Activated CD4-positive, alpha-beta memory T cell treated with anti-CD3 and anti-CD28 coated beads, Interleukin-2, amount 10 ng/mL, durations not matched to agents 7 days and 5 days (primary cell): ENCODE measurements at regions not wholly inside any gene's neighbourhood (a gene's known extent, or its start where the extent isn't known, plus 50 kb on each side); places are given as distances from the start of the nearest gene placed in this dataset.

Experiments
- CTCF ChIA-PET: fragments of 350-600 bp; sonication (Branson Sonifier 250); formaldehyde crosslinking; loops from one replicate; lab custom pipeline; 2021; ENCODE audit warnings: antibody characterized with exemption, inconsistent platforms; lab: Charles Lee
- POLR2A ChIA-PET: fragments of 350-600 bp; sonication (Branson Sonifier 250); formaldehyde crosslinking; loops from one replicate; lab custom pipeline; 2021; ENCODE audit warnings: antibody characterized with exemption; lab: Charles Lee
- DNase-seq: peaks from one replicate; pipeline ENCODE4 v3.0.0-alpha.2; 2020
- H3K27ac Mint-ChIP-seq: one replicate; pipeline ENCODE4 v1.8.0; 2021; ENCODE audit warnings: mild to moderate bottlenecking, mixed read lengths
- H3K27me3 Mint-ChIP-seq: one replicate; pipeline ENCODE4 v1.8.0; 2021; ENCODE audit warnings: mixed read lengths
- H3K36me3 Mint-ChIP-seq: one replicate; pipeline ENCODE4 v1.8.0; 2021; ENCODE audit warnings: low read depth, mixed read lengths
- H3K4me1 Mint-ChIP-seq: one replicate; pipeline ENCODE4 v1.8.0; 2021; ENCODE audit warnings: mixed read lengths
- H3K4me3 Mint-ChIP-seq: one replicate; pipeline ENCODE4 v1.8.0; 2021; ENCODE audit warnings: mild to moderate bottlenecking, mixed read lengths
- H3K9me3 Mint-ChIP-seq: one replicate; pipeline ENCODE4 v1.8.0; 2021; ENCODE audit warnings: mixed read lengths

DNA sequence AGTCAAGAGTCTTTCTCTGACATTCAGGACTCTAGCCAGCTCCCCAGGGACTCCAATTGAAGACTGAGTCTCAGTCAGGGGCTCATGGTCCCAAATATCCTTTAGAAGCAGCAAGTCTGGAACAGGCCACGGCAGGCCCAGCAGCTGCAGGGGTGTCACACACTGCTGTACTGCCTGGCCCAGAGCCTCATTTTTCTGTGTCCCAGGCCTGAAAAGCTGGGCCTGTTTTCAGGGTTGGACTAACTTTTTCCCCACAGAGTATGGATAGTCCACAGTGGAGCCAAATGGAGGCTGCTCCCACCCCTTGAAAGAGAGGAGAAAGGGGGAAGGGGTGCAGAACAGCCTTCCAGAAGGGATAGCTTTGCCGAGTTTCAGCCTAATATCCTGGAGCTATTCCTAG is 146.8 kb upstream of the NALF2 start:
- Mint-ChIP-seq H3K36me3 (no peaks in the 10 kb centered on the region), H3K27me3 (no peaks in the 10 kb centered on the region), H3K9me3 (peaks cover 6% of the 10 kb centered on the region), H3K27ac (no peak overlapping the region), H3K4me3 (no peak overlapping the region), H3K4me1 (no peaks in the 10 kb centered on the region)
- ChIA-PET POLR2A (no interaction called here), CTCF (no interaction called here)
- no peak for DNase-seq

DNA sequence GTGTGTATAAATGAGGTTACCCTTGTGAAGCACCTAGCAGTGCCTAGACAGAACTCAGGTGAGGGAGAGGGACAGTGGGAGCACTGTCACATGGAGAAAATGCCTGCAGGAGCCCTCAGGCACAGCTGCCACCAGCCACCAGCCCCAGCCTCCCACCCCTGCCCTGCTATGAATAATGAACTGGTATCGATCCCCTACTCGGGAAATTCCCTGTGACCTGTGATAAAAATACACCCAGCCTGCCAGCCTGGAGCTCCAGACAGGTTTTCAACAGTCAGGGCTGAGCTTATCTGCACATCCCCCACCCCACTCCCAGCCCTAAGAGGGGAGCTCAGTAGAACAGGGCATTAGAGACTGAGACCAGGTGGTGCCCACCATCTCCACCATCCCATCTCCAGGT is 159.6 kb upstream of the PJA1 start:
- DNase-seq: no peak
- H3K27ac Mint-ChIP-seq: no peak overlapping the region
- ChIA-PET CTCF (no interaction called here), POLR2A (no interaction called here)
- no peaks in the 10 kb centered on the region for H3K36me3 Mint-ChIP-seq
- H3K4me3 Mint-ChIP-seq: no peak overlapping the region
- H3K27me3 Mint-ChIP-seq: peaks cover 2% of the 10 kb centered on the region
- H3K4me1 Mint-ChIP-seq: no peaks in the 10 kb centered on the region
- no peaks in the 10 kb centered on the region for H3K9me3 Mint-ChIP-seq

DNA sequence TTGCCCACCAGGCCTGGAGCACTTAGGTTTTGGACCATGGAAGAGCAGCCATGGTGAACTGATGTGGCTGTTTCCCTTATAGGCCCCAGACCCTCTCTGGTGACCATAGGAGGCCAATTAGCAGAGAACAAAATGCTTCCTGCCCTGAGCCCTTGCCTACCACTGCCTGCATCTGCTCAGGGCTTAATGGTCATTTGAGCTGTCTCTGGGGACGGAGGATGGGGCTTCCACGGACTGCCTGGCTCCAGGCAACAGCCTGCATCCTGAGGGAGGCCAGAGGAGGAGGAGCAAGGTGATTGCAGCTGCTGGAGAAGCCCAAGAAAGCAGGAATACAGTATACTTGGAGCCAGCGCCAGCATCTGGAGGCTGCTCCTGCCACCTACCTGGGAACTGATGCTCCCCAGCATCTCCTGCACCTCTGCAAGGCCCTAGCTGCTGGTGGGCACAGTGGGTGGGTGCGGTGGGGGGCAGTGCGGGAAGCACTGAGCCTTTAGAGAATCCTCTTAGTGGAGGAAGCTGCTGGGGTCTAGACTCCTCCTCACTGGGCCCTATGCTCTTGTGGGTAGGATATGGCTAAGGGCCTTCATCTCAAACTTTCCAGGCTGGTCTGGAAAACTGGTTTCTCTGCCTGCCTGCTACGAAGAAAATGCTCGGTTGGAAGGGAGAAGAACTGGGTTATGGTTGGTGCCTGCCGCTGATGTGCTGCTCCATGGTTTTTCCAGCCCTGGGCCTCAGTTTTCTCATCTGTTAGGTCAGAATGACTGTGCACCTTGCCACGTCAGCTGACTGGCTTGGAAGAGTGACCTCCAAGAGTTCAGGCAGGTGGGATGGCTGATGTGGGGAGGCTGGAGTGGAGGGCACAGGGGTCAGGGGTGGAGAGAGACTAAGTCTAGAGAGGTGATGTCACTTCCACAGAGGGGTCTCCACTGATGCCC is 158.8 kb upstream of the PJA1 start:
- POLR2A ChIA-PET: no interaction called here
- CTCF ChIA-PET: no interaction called here
- DNase-seq: no peak
- Mint-ChIP-seq H3K36me3 (no peaks in the 10 kb centered on the region), H3K4me1 (no peaks in the 10 kb centered on the region), H3K27me3 (peaks cover 2% of the 10 kb centered on the region), H3K4me3 (no peak overlapping the region), H3K9me3 (no peaks in the 10 kb centered on the region), H3K27ac (no peak overlapping the region)

DNA sequence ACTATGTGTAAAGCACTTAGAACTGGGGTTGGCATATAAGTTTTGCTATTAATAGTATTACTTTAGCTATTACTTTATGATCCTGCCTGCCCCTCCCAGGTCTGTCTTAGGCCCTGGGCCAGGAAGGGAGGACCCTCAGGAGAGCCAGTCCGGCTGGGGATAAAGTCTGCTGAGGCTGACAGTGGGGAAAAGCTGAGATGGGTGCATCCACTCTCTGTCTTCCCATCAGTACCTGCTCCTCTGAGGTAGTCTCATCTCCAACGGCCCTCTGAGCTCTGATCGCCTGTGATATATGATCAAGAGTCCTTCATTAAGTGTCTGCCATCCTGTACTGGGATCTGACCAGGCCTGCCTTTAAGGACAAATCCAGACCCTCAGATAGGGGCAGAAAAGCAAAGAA is 156.5 kb upstream of the PJA1 start:
- Mint-ChIP-seq H3K27me3 (peaks cover 2% of the 10 kb centered on the region), H3K4me1 (no peaks in the 10 kb centered on the region), H3K27ac (no peak overlapping the region), H3K36me3 (no peaks in the 10 kb centered on the region), H3K9me3 (no peaks in the 10 kb centered on the region), H3K4me3 (no peak overlapping the region)
- ChIA-PET CTCF (no interaction called here), POLR2A (no interaction called here)
- DNase-seq: no peak

DNA sequence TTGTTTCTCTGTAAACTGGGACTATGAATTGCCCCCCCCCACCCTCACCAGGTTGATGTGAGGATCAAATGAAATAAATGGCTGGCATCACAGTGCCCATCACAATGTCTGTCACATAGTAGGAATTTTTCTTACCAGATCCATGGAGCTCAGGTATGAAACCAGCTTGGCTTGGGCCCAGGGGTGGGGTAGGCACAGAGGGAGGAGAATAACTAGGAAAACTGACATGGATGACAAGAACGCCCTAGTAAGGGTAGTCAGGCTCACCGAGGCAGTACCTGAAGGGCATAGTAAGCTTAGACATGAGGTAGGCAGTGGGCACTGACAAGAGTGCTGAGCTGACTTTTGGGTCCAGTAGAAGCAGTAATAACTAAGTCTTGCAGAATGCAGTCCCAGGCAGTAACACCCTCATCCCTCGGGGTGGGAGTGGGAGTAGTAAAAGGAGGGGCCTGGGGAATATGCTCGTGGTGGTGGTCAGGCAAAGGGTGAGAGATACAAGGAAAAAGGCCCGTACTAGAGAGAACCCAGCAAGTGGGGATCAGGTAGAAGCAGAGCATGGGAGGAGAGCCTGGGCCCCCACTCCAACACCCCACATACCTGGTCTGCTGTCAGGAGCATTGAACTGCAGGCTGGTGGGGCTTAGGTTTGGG is 155.9 kb upstream of the PJA1 start:
- POLR2A ChIA-PET: no interaction called here
- no peak for DNase-seq
- H3K27ac Mint-ChIP-seq: no peak overlapping the region
- no peaks in the 10 kb centered on the region for H3K9me3 Mint-ChIP-seq
- no peaks in the 10 kb centered on the region for H3K4me1 Mint-ChIP-seq
- no peak overlapping the region for H3K4me3 Mint-ChIP-seq
- H3K36me3 Mint-ChIP-seq: no peaks in the 10 kb centered on the region
- CTCF ChIA-PET: interaction anchor here (0.8 kb wide), 1 partner anchor 270 kb away, joined by 3 read pairs; no protein-coding TSS in a partner anchor
- peaks cover 2% of the 10 kb centered on the region for H3K27me3 Mint-ChIP-seq

DNA sequence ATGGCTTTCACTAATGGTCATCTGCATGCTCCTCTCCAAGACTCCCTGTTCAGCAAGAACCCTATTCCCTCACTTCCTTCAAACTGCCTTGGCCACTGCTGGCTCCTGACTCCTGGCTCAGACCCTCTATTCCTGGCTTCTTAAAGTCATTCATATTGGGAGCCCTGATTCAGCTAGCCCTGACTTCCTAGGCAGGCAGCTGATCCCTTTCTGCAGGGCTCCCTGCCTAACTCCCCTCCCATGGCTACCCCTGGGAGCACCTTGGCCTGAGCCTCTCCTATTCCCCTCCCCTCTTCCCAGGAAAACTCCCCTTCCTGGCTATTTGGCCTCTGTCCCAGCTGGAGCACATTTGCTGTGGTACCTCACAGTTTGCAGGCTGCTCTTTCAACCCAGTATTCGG is 154.9 kb upstream of the PJA1 start:
- H3K4me3 Mint-ChIP-seq: no peak overlapping the region
- no peak overlapping the region for H3K27ac Mint-ChIP-seq
- no peak for DNase-seq
- H3K27me3 Mint-ChIP-seq: no peaks in the 10 kb centered on the region
- ChIA-PET POLR2A (no interaction called here), CTCF (interaction anchor here (0.8 kb wide), 1 partner anchor 269 kb away, joined by 3 read pairs; no protein-coding TSS in a partner anchor)
- H3K4me1 Mint-ChIP-seq: no peaks in the 10 kb centered on the region
- no peaks in the 10 kb centered on the region for H3K36me3 Mint-ChIP-seq
- no peaks in the 10 kb centered on the region for H3K9me3 Mint-ChIP-seq

DNA sequence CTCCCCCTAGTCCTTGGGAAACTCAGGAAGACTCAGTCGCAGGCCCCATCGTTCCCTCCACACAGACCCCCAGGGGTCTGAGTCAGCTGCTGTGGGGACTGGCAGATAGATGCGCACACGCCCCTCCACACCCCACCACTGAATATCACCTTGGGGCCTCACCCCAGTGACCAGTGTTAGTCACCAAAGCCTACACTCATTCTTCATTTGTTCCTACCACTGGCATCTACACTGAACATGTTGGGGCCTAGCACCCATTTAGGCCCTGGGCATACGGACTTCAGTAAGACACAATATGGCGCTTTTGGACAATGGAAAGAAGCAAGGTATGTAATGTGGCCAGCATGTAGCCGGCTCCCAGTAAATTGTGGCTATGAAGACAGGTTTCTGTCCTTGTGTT is 154.1 kb upstream of the PJA1 start:
- no peaks in the 10 kb centered on the region for H3K9me3 Mint-ChIP-seq
- no peak overlapping the region for H3K4me3 Mint-ChIP-seq
- no peak overlapping the region for H3K27ac Mint-ChIP-seq
- no peaks in the 10 kb centered on the region for H3K27me3 Mint-ChIP-seq
- no peak for DNase-seq
- H3K36me3 Mint-ChIP-seq: no peaks in the 10 kb centered on the region
- ChIA-PET POLR2A (no interaction called here), CTCF (no interaction called here)
- H3K4me1 Mint-ChIP-seq: no peaks in the 10 kb centered on the region

DNA sequence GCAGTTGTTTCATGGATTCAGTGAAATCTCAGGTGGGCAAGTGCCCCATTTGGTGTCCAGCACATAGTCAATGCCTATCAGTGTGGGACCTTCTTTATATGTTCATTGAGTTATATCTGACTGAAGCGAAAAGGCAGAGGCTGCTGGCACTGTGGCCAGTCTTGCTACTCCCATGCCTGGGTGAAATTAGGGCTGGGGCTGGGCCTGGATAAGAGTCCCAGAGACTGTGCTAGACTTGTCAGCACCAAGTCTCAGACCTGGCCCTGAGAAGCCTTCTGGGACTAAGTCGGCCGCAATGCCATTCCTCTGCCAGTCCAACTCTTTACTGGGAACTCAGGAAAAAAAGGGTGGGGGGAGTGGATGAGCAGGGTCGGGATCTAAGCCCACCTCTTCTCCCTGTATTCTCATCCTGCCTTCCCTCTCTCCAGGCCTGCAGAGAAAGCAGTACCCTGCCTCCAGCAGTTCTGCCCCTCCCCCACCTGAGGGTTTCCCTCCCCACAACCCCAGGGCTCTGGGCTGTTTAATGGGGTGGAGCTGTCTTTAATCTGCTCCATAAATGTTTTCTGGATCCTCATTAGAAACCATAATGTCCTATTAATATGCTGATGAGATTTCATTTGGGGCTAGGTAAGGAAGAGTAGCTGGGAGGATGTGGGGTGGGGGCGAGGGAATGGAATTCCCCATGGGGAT is 153.5 kb upstream of the PJA1 start:
- Mint-ChIP-seq H3K36me3 (no peaks in the 10 kb centered on the region), H3K4me3 (no peak overlapping the region), H3K9me3 (no peaks in the 10 kb centered on the region), H3K27me3 (no peaks in the 10 kb centered on the region), H3K4me1 (no peaks in the 10 kb centered on the region), H3K27ac (no peak overlapping the region)
- CTCF ChIA-PET: no interaction called here
- no peak for DNase-seq
- POLR2A ChIA-PET: no interaction called here

DNA sequence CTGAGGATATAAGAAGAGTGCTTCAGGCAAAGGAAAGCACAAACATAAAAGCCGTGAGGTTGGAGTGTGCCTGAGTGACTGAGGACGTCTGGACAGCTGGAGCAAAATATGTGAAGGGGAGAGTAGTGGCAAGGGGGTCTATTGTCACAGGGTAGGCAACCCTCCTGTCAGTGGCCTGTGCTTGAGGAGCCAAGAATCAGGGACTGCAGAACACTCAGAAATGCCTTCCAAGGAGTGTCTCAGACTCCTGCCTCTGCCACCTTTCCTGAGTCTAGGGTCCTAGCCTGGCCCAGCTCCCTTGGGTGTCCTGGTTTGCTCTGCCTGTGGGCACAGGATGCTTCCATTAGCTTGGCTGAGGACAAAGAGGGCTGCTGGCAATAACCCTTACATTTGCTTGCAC is 152.5 kb upstream of the PJA1 start:
- no peak for DNase-seq
- no peaks in the 10 kb centered on the region for H3K4me1 Mint-ChIP-seq
- ChIA-PET POLR2A (no interaction called here), CTCF (no interaction called here)
- H3K27me3 Mint-ChIP-seq: no peaks in the 10 kb centered on the region
- H3K27ac Mint-ChIP-seq: no peak overlapping the region
- H3K36me3 Mint-ChIP-seq: no peaks in the 10 kb centered on the region
- no peak overlapping the region for H3K4me3 Mint-ChIP-seq
- no peaks in the 10 kb centered on the region for H3K9me3 Mint-ChIP-seq

DNA sequence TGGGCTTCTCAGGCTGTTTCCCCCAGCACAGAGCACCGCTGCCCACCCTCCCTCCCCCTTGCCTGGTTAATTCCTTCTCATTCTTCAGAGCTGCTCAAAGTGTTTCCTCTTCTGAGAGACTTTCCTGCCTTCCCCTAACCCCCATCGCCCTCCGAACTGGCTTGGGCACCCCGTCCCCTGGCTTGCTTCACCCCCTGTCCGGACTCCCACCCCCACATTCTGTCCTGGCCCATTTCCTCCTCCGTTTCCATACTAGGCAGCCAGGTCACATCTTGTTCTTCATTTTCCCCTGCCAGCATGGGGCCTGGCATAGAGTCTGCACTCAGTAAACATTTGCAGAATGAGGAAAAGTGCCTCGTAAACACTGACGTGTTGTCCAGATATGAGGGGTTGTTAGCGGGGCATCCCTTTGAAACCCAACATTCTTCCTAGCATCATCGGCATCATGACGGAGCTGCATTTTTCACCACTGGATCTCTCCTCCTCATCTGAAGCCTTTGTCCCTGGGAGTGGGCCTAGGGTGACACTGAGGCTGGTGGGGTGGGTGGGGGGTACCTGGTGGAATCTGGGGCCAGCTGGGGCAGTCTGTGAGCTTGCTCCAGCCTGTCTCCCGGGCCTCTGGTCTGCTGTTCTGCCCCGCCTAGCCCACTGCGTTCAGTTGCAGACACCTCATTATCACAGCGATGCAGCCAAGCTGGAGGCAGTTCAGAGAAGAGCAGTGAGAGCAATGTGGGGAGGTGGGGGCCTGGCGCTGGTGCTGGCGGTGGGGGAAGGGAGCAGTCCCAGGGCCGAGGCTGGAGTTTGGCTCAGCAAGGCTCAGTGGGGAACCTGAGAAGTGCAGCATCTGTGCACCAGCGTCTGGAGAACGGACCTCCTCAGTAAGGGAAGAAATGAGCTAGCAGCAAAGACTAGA is 149.4 kb upstream of the PJA1 start:
- no peaks in the 10 kb centered on the region for H3K36me3 Mint-ChIP-seq
- H3K27ac Mint-ChIP-seq: no peak overlapping the region
- H3K9me3 Mint-ChIP-seq: no peaks in the 10 kb centered on the region
- no peak overlapping the region for H3K4me3 Mint-ChIP-seq
- ChIA-PET POLR2A (no interaction called here), CTCF (no interaction called here)
- no peaks in the 10 kb centered on the region for H3K4me1 Mint-ChIP-seq
- no peaks in the 10 kb centered on the region for H3K27me3 Mint-ChIP-seq
- no peak for DNase-seq

DNA sequence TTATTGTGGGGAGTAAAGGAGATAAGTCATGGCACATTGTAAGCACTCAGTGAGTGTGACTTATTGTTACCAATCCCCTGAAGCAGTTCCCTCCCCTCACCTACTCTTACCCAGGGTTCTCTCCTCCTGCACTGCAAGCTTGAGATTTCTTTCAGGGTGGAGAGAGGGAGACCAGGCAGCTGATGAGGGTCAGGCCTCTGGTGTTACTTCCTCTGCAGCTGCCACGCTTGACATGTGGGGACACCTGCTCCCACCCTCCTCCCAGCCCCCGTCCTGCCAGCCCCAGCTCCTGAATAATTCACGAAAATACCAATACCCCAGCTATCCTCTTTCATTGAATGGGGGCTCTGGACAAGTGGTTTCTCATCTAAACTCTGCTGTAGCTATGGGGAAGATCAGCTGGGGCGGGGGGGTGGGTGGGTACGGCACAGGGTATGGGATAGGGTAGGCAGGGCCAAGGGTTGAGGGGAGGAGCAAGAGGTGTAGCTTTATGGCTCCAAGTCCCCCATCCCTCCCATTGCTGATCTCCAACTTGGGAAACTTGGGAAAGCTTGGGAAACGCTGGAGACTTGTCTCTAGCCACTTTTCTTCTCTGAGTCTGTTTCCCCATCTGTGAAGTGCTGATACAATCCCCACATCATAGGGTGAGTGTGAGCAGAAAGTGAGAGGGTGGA is 148.5 kb upstream of the PJA1 start:
- Mint-ChIP-seq H3K27ac (no peak overlapping the region), H3K9me3 (no peaks in the 10 kb centered on the region), H3K4me1 (no peaks in the 10 kb centered on the region), H3K36me3 (no peaks in the 10 kb centered on the region), H3K27me3 (no peaks in the 10 kb centered on the region), H3K4me3 (no peak overlapping the region)
- POLR2A ChIA-PET: no interaction called here
- CTCF ChIA-PET: no interaction called here
- DNase-seq: no peak

DNA sequence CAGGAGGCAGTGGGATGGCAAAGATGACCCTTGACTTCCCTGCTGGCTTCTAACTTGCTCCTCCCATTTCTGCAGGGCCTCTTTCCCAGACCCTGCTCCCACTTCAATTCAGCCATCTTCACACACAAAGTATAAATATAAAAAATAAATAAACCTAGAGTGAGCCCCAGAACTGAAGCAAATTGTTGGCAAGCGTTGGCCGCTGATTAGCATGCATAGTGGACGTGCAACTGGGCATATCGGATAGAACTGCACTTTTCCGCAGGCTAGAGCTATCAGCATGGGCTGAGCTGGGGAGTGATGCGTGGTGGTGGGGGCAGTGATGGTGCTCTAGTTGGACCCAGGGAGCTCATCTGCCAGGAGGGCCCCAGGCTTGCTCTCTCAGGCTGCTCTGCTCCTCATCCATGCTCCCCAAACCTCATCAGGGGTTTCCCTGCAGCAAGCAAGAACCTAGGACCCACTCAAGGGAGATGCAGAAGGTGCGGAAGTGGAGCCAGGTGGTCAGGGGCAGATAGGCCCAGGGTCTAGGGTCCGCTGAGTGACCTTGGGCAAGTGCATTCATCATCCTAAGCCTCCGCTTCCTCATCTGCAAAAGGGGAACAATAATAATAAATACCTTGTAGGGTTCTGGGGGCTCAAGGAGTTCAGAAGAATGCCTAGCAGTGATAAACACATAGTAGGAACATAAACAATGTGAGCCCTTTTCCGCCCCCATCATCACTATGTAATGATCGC is 146.8 kb upstream of the PJA1 start:
- Mint-ChIP-seq H3K27me3 (no peaks in the 10 kb centered on the region), H3K9me3 (no peaks in the 10 kb centered on the region), H3K27ac (no peak overlapping the region), H3K4me3 (no peak overlapping the region), H3K4me1 (no peaks in the 10 kb centered on the region), H3K36me3 (no peaks in the 10 kb centered on the region)
- no peak for DNase-seq
- CTCF ChIA-PET: no interaction called here
- POLR2A ChIA-PET: no interaction called here
